IMR-90 (cell line): ENCODE measurements at regions not wholly inside any gene's neighbourhood (a gene's known extent, or its start where the extent isn't known, plus 50 kb on each side); places are given as distances from the start of the nearest gene placed in this dataset.

ENCODE experiments used
- ATAC-seq: fragments of 200-7000 bp; cut with Tn5 transposase; 2 replicates; pipeline ENCODE4 v1.9.1; 2020; ENCODE audit warnings: low read depth, mild to moderate bottlenecking, moderate library complexity
- BruUV-seq: library from RNA; stranded (reverse); fragments of 400-500 nt; replicated peaks from 2 replicates; lab custom pipeline; 2021; lab: Mats Ljungman, UMichigan
- CTCF ChIA-PET: fragments of 300-600 bp; formaldehyde crosslinking; extraction: SDS; loops from one replicate; lab custom pipeline; 2021; ENCODE audit warnings: antibody characterized with exemption; lab: Yijun Ruan, JAX
- POLR2A ChIA-PET: fragments of 300-600 bp; sonication (Branson Sonifier 250); formaldehyde crosslinking; loops from one replicate; lab custom pipeline; 2022; ENCODE audit warnings: antibody characterized with exemption; ENCODE audit not compliant: unreplicated experiment; lab: Charles Lee
- DNase-seq: peaks from one replicate; pipeline ENCODE4 v3.0.0; 2013
- H2AFZ ChIP-seq: replicated peaks from 2 replicates; pipeline ENCODE3; 2013; ENCODE audit warnings: low read length, mild to moderate bottlenecking; ENCODE audit not compliant: poor library complexity
- H2AK5ac ChIP-seq: 2 replicates; pipeline ENCODE4 v1.6.1; 2013; ENCODE audit warnings: low read depth, low read length, inconsistent platforms
- H2AK9ac ChIP-seq: replicated peaks from 2 replicates; pipeline ENCODE3; 2013; ENCODE audit warnings: mild to moderate bottlenecking, low read depth, low read length, moderate library complexity; ENCODE audit not compliant: poor library complexity
- H2BK120ac ChIP-seq: 2 replicates; pipeline ENCODE4 v1.6.1; 2013; ENCODE audit warnings: low read depth, low read length, inconsistent platforms
- H2BK15ac ChIP-seq: 3 replicates; pipeline ENCODE4 v1.6.1; 2013; ENCODE audit warnings: low read depth, low read length, inconsistent platforms
- H2BK20ac ChIP-seq: 2 replicates; pipeline ENCODE4 v1.6.1; 2013; ENCODE audit warnings: low read depth, mild to moderate bottlenecking, inconsistent platforms, low read length, moderate library complexity
- H2BK5ac ChIP-seq: 2 replicates; pipeline ENCODE4 v1.6.1; 2013; ENCODE audit warnings: mild to moderate bottlenecking, low read depth, low read length, inconsistent platforms; ENCODE audit not compliant: poor library complexity, severe bottlenecking
- H3K14ac ChIP-seq: replicated peaks from 2 replicates; pipeline ENCODE4 v1.6.1; 2013; ENCODE audit warnings: low read depth, low read length, inconsistent platforms
- H3K18ac ChIP-seq: 2 replicates; pipeline ENCODE4 v1.6.1; 2013; ENCODE audit warnings: low read depth, low read length, control low read depth
- H3K23ac ChIP-seq: 2 replicates; pipeline ENCODE4 v1.6.1; 2013; ENCODE audit warnings: low read depth, low read length, inconsistent platforms
- H3K27ac ChIP-seq: 2 replicates; pipeline ENCODE4 v1.5.1; 2013; ENCODE audit warnings: mild to moderate bottlenecking, control low read depth, low read length; ENCODE audit not compliant: insufficient read depth
- H3K27me3 ChIP-seq: 2 replicates; pipeline ENCODE4 v1.6.1; 2013; ENCODE audit warnings: low read length; ENCODE audit not compliant: control insufficient read depth, insufficient read depth
- H3K36me3 ChIP-seq: 2 replicates; pipeline ENCODE4 v1.6.1; 2013; ENCODE audit warnings: low read length, mixed read lengths; ENCODE audit not compliant: control insufficient read depth, insufficient read depth
- H3K4ac ChIP-seq: 2 replicates; pipeline ENCODE4 v1.6.1; 2013; ENCODE audit warnings: low read depth, low read length, inconsistent platforms
- H3K4me1 ChIP-seq: 2 replicates; pipeline ENCODE4 v1.6.1; 2013; ENCODE audit warnings: low read length, mixed read lengths; ENCODE audit not compliant: control insufficient read depth, insufficient read depth
- H3K4me2 ChIP-seq: 2 replicates; pipeline ENCODE4 v1.6.1; 2013; ENCODE audit warnings: low read depth, mild to moderate bottlenecking, control low read depth, low read length, moderate library complexity
- H3K4me3 ChIP-seq: 2 replicates; pipeline ENCODE4 v1.5.1; 2013; ENCODE audit warnings: low read depth, mild to moderate bottlenecking, control low read depth, low read length, moderate library complexity; ENCODE audit not compliant: insufficient read depth
- H3K56ac ChIP-seq: 2 replicates; pipeline ENCODE4 v1.6.1; 2013; ENCODE audit warnings: low read length, inconsistent platforms; ENCODE audit not compliant: insufficient read depth; ENCODE audit errors: extremely low read depth
- H3K79me1 ChIP-seq, 2 experiments: 2 replicates each; pipeline ENCODE4 v1.6.1; 2013; ENCODE audit warnings: low read length in 2 of 2, inconsistent platforms in 1 of 2, low read depth in 1 of 2
- H3K9ac ChIP-seq: 2 replicates; pipeline ENCODE4 v1.6.1; 2013; ENCODE audit warnings: low read depth, low read length, control low read depth
- H3K9me1 ChIP-seq: 2 replicates; pipeline ENCODE4 v1.6.1; 2013; ENCODE audit warnings: low read length, inconsistent platforms; ENCODE audit not compliant: insufficient read depth
- H3K9me3 ChIP-seq: 2 replicates; pipeline ENCODE4 v1.6.1; 2013; ENCODE audit warnings: low read length; ENCODE audit not compliant: control insufficient read depth, insufficient read depth
- H4K20me1 ChIP-seq: 2 replicates; pipeline ENCODE4 v1.6.1; 2013; ENCODE audit warnings: low read length, inconsistent platforms; ENCODE audit not compliant: insufficient read depth
- H4K5ac ChIP-seq: 2 replicates; pipeline ENCODE4 v1.6.1; 2013; ENCODE audit warnings: mild to moderate bottlenecking, low read depth, low read length, control low read depth
- H4K8ac ChIP-seq, 2 experiments: 2 replicates each; pipeline ENCODE4 v1.6.1; 2013; ENCODE audit warnings: low read depth in 2 of 2, low read length in 2 of 2, control low read depth in 1 of 2, inconsistent platforms in 1 of 2
- H4K91ac ChIP-seq: 2 replicates; pipeline ENCODE4 v1.6.1; 2013; ENCODE audit warnings: low read depth, low read length, inconsistent platforms; ENCODE audit not compliant: insufficient read depth
- BHLHE40 ChIP-seq: fragments of 150-350 bp; IDR thresholded peaks from 2 replicates; pipeline ENCODE4 v1.6.1; 2016; ENCODE audit warnings: mild to moderate bottlenecking, low read depth, low read length
- CEBPB ChIP-seq: IDR thresholded peaks from 2 replicates; pipeline ENCODE4 v1.6.1; 2012; ENCODE audit warnings: low read depth, low read length, improper control_type of control experiment
- CHD1 ChIP-seq: IDR thresholded peaks from 2 replicates; pipeline ENCODE4 v1.6.1; 2012; ENCODE audit warnings: low read depth, low read length, improper control_type of control experiment
- CTCF ChIP-seq: conservative IDR thresholded peaks from 2 replicates; pipeline ENCODE4 v1.5.1; 2012; ENCODE audit warnings: mild to moderate bottlenecking, low read depth, low read length, improper control_type of control experiment
- ELK1 ChIP-seq: fragments of 150-350 bp; IDR thresholded peaks from 2 replicates; pipeline ENCODE4 v1.6.1; 2016; ENCODE audit warnings: low read depth, mild to moderate bottlenecking, low read length, moderate library complexity, borderline replicate concordance
- FOS ChIP-seq: fragments of 150-350 bp; IDR thresholded peaks from 2 replicates; pipeline ENCODE4 v1.6.1; 2016; ENCODE audit warnings: low read depth, low read length
- MAFK ChIP-seq: IDR thresholded peaks from 2 replicates; pipeline ENCODE4 v1.6.1; 2012; ENCODE audit warnings: low read depth, low read length, improper control_type of control experiment
- MAZ ChIP-seq: IDR thresholded peaks from 2 replicates; pipeline ENCODE4 v1.6.1; 2012; ENCODE audit warnings: low read depth, mild to moderate bottlenecking, low read length, improper control_type of control experiment, moderate library complexity, borderline replicate concordance
- MXI1 ChIP-seq: IDR thresholded peaks from 2 replicates; pipeline ENCODE4 v1.6.1; 2012; ENCODE audit warnings: low read depth, mild to moderate bottlenecking, low read length, moderate library complexity, borderline replicate concordance
- NFE2L2 ChIP-seq: fragments of 150-350 bp; IDR thresholded peaks from 2 replicates; pipeline ENCODE4 v1.6.1; 2016; ENCODE audit warnings: low read depth, mild to moderate bottlenecking, low read length
- POLR2A ChIP-seq: IDR thresholded peaks from 2 replicates; pipeline ENCODE4 v1.6.1; 2012; ENCODE audit warnings: mild to moderate bottlenecking, low read depth, low read length
- RAD21 ChIP-seq: IDR thresholded peaks from 2 replicates; pipeline ENCODE4 v1.6.1; 2012; ENCODE audit warnings: low read length, improper control_type of control experiment
- RCOR1 ChIP-seq: IDR thresholded peaks from 2 replicates; pipeline ENCODE4 v1.6.1; 2012; ENCODE audit warnings: mild to moderate bottlenecking, low read length, improper control_type of control experiment; ENCODE audit not compliant: insufficient replicate concordance
- RFX5 ChIP-seq: IDR thresholded peaks from 2 replicates; pipeline ENCODE4 v1.8.0; 2012; ENCODE audit warnings: low read depth, mild to moderate bottlenecking, low read length, moderate library complexity
- SMC3 ChIP-seq: fragments of 150-350 bp; IDR thresholded peaks from 2 replicates; pipeline ENCODE4 v1.6.1; 2016; ENCODE audit warnings: low read depth, mild to moderate bottlenecking, antibody characterized with exemption, low read length, moderate library complexity
- USF2 ChIP-seq: fragments of 150-350 bp; IDR thresholded peaks from 2 replicates; pipeline ENCODE4 v1.6.1; 2017; ENCODE audit warnings: mild to moderate bottlenecking, antibody characterized with exemption, low read length, low read depth
- dilution Hi-C: fragments of 300-500 bp; cut with HindIII; formaldehyde crosslinking; loops from one replicate; pipeline ENCODE4 v1.14.3; 2018; ENCODE audit warnings: low sequenced_read_pairs; ENCODE audit not compliant: unreplicated experiment
- in situ Hi-C: fragments of 300-500 bp; cut with MboI; formaldehyde crosslinking; loops from 3 replicates; pipeline ENCODE4 v1.14.3; 2019; ENCODE audit warnings: low sequenced_read_pairs, inconsistent platforms, mixed read lengths
- intact Hi-C: fragments of 100-400 bp; cut with micrococcal nuclease; formaldehyde crosslinking; loops from 2 replicates; pipeline ENCODE4 v1.10.0; 2022

GRCh38 chr4:14865804-14866203, 136.5 kb upstream of the CPEB2 start:
- H2BK5ac ChIP-seq = no peak overlapping the region
- no peak overlapping the region for H3K18ac ChIP-seq
- no peaks in the 10 kb centered on the region for H3K36me3 ChIP-seq
- no peaks in the 10 kb centered on the region for H3K9me1 ChIP-seq
- no TSS peak for BruUV-seq
- no peak overlapping the region for H2BK15ac ChIP-seq
- no peak overlapping the region for H3K27ac ChIP-seq
- CTCF ChIA-PET = no interaction called here
- H3K27me3 ChIP-seq = peaks cover 8% of the 10 kb centered on the region
- no peak overlapping the region for H3K4ac ChIP-seq
- no peak overlapping the region for H4K8ac ChIP-seq
- ATAC-seq (no peak), DNase-seq (no peak)
- no peaks in the 10 kb centered on the region for H3K9me3 ChIP-seq
- no peak overlapping the region for H2BK120ac ChIP-seq
- dilution Hi-C loops (no loop called here), intact Hi-C loops (no loop called here), in situ Hi-C loops (loop anchor here (25.0 kb wide), 1 partner anchor 596 kb away; the partner anchor contains the start of gene CC2D2A)
- no peaks in the 10 kb centered on the region for H3K79me1 ChIP-seq
- H3K4me2 ChIP-seq = no peak overlapping the region
- H4K5ac ChIP-seq = no peak overlapping the region
- H2BK20ac ChIP-seq = no peak overlapping the region
- H3K23ac ChIP-seq = no peak overlapping the region
- no peaks in the 10 kb centered on the region for H4K20me1 ChIP-seq
- no peaks in the 10 kb centered on the region for H3K4me1 ChIP-seq
- H3K56ac ChIP-seq = no peak overlapping the region
- POLR2A ChIA-PET = interaction anchor here (0.6 kb wide), 1 partner anchor 319 kb away, joined by 3 read pairs; no protein-coding TSS in a partner anchor
- no peak overlapping the region for H2AK9ac ChIP-seq
- no peak overlapping the region for H2AFZ ChIP-seq
- H4K91ac ChIP-seq = no peak overlapping the region
- no peak overlapping the region for H3K14ac ChIP-seq
- no peak overlapping the region for H3K4me3 ChIP-seq
- H2AK5ac ChIP-seq = no peak overlapping the region
- TF ChIP-seq USF2 = no peak
- no peak for TF ChIP-seq POLR2A
- no peak for TF ChIP-seq MXI1
- no peak for TF ChIP-seq CEBPB
- TF ChIP-seq RFX5 = no peak
- TF ChIP-seq RAD21 = no peak
- TF ChIP-seq SMC3 = no peak
- no peak for TF ChIP-seq MAZ
- TF ChIP-seq NFE2L2 = no peak
- TF ChIP-seq CHD1 = no peak
- no peak for TF ChIP-seq RCOR1
- no peak for TF ChIP-seq CTCF
- no peak for TF ChIP-seq MAFK
- TF ChIP-seq BHLHE40 = no peak
- no peak for TF ChIP-seq ELK1
- TF ChIP-seq FOS = no peak
- no peak overlapping the region for H3K9ac ChIP-seq
